NT2/D1 (cell line): ENCODE measurements at regions not wholly inside any gene's neighbourhood (a gene's known extent, or its start where the extent isn't known, plus 50 kb on each side); places are given as distances from the start of the nearest gene placed in this dataset.
"Not testable (repeated sequence)": the region's sequence is repeated elsewhere in the genome, so short reads cannot be mapped to it uniquely, and the experiment has no call there.

Experiments
- DNase-seq: peaks from one replicate; pipeline ENCODE4 v3.0.0-alpha.2; 2011; ENCODE audit warnings: low read depth, low spot score
- H3K27me3 ChIP-seq: 2 replicates; pipeline ENCODE4 v1.6.0; 2011; ENCODE audit warnings: mild to moderate bottlenecking; ENCODE audit not compliant: insufficient read length, insufficient read depth
- H3K36me3 ChIP-seq: 2 replicates; pipeline ENCODE4 v1.6.1; 2011; ENCODE audit warnings: mild to moderate bottlenecking, low read length, mixed read lengths; ENCODE audit not compliant: insufficient read depth, insufficient read length
- H3K4me1 ChIP-seq: 2 replicates; pipeline ENCODE4 v1.5.1; 2011; ENCODE audit not compliant: insufficient read depth, insufficient read length
- H3K4me3 ChIP-seq: 2 replicates; pipeline ENCODE4 v1.5.1; 2011; ENCODE audit warnings: low read depth; ENCODE audit not compliant: insufficient read length
- H3K9ac ChIP-seq: 2 replicates; pipeline ENCODE4 v1.6.0; 2011; ENCODE audit warnings: low read depth; ENCODE audit not compliant: insufficient read length
- H3K9me3 ChIP-seq: 2 replicates; pipeline ENCODE4 v1.5.1; 2011; ENCODE audit warnings: mild to moderate bottlenecking, low read length; ENCODE audit not compliant: insufficient read depth
- SUZ12 ChIP-seq: IDR thresholded peaks from 2 replicates; pipeline ENCODE4 v1.6.1; 2011; ENCODE audit not compliant: insufficient read length, insufficient read depth; ENCODE audit errors: extremely low read depth
- YY1 ChIP-seq: IDR thresholded peaks from 2 replicates; pipeline ENCODE4 v1.6.1; 2011; ENCODE audit not compliant: insufficient read length, insufficient read depth
- ZNF274 ChIP-seq: IDR thresholded peaks from 2 replicates; pipeline ENCODE4 v1.6.1; 2011; ENCODE audit warnings: mild to moderate bottlenecking, low read depth, low read length

GRCh38 chrX:150088042-150088441 lies 149.8 kb upstream of the EOLA2 start:
- no peaks in the 10 kb centered on the region for H3K27me3 ChIP-seq
- TF ChIP-seq SUZ12 (no peak), ZNF274 (no peak), YY1 (no peak)
- H3K9me3 ChIP-seq: no peaks in the 10 kb centered on the region

GRCh38 chrX:150088766-150089518 lies 150.7 kb upstream of the EOLA2 start:
- Histone ChIP-seq H3K9ac (no peak overlapping the region), H3K4me3 (no peak overlapping the region), H3K36me3 (no peaks in the 10 kb centered on the region), H3K27me3 (no peaks in the 10 kb centered on the region), H3K9me3 (no peaks in the 10 kb centered on the region), H3K4me1 (no peaks in the 10 kb centered on the region)
- DNase-seq: no peak
- no peak for TF ChIP-seq YY1
- no peak for TF ChIP-seq SUZ12
- TF ChIP-seq ZNF274: no peak

More at GRCh38 chrX:150088042-150088441, 149.8 kb upstream of the EOLA2 start:
- H3K9ac ChIP-seq: no peak overlapping the region
- no peaks in the 10 kb centered on the region for H3K4me1 ChIP-seq
- DNase-seq: no peak
- H3K36me3 ChIP-seq: no peaks in the 10 kb centered on the region
- no peak overlapping the region for H3K4me3 ChIP-seq

- not testable (repeated sequence) for H3K9me3 ChIP-seq, H3K9ac ChIP-seq, DNase-seq, H3K4me1 ChIP-seq, H3K4me3 ChIP-seq, H3K36me3 ChIP-seq, H3K27me3 ChIP-seq
Observed at GRCh38 chrX:150091300-150091699, 153.0 kb upstream of the EOLA2 start.

- no peak for DNase-seq
- no peak for TF ChIP-seq YY1
- TF ChIP-seq SUZ12: no peak
- TF ChIP-seq ZNF274: no peak
- no peaks in the 10 kb centered on the region for H3K9me3 ChIP-seq
- no peaks in the 10 kb centered on the region for H3K36me3 ChIP-seq
- no peak overlapping the region for H3K9ac ChIP-seq
- no peaks in the 10 kb centered on the region for H3K27me3 ChIP-seq
- no peak overlapping the region for H3K4me3 ChIP-seq
- H3K4me1 ChIP-seq: no peaks in the 10 kb centered on the region
Observed at GRCh38 chrX:150092549-150092948, 154.3 kb upstream of the EOLA2 start.

- Histone ChIP-seq H3K9ac (no peak overlapping the region), H3K36me3 (no peaks in the 10 kb centered on the region), H3K27me3 (no peaks in the 10 kb centered on the region), H3K4me1 (no peaks in the 10 kb centered on the region), H3K9me3 (no peaks in the 10 kb centered on the region), H3K4me3 (no peak overlapping the region)
- no peak for TF ChIP-seq ZNF274
- TF ChIP-seq SUZ12: no peak
- TF ChIP-seq YY1: no peak
- no peak for DNase-seq
Observed at GRCh38 chrX:150094375-150094774, 156.1 kb upstream of the EOLA2 start.

- TF ChIP-seq SUZ12: no peak
- TF ChIP-seq ZNF274: no peak
- no peak for TF ChIP-seq YY1
- Histone ChIP-seq H3K9ac (no peak overlapping the region), H3K9me3 (no peaks in the 10 kb centered on the region), H3K4me3 (no peak overlapping the region), H3K36me3 (no peaks in the 10 kb centered on the region), H3K27me3 (no peaks in the 10 kb centered on the region), H3K4me1 (no peaks in the 10 kb centered on the region)
- DNase-seq: no peak
Observed at GRCh38 chrX:150094996-150095395, 156.7 kb upstream of the EOLA2 start.

GRCh38 chrX:150099316-150099715 lies 161.0 kb upstream of the EOLA2 start:
- Histone ChIP-seq H3K27me3 (no peaks in the 10 kb centered on the region), H3K36me3 (no peaks in the 10 kb centered on the region), H3K9me3 (no peaks in the 10 kb centered on the region), H3K9ac (no peak overlapping the region), H3K4me3 (no peak overlapping the region), H3K4me1 (no peaks in the 10 kb centered on the region)
- TF ChIP-seq YY1 (no peak), SUZ12 (no peak), ZNF274 (no peak)
- DNase-seq: no peak
